HUDEP-2 (cell line): ENCODE measurements at regions not wholly inside any gene's neighbourhood (a gene's known extent, or its start where the extent isn't known, plus 50 kb on each side); places are given as distances from the start of the nearest gene placed in this dataset.

Experiments used
- DNase-seq, 76 experiments: peaks; one replicate each; lab custom pipeline; 2025; ENCODE audit not compliant: unreplicated experiment in 76 of 76; lab: John Stamatoyannopoulos, UW

- DNase-seq: no peak
These were observed 229.0 kb downstream of the KLF5 start for GRCh38 chr13:73287831-73288230.

- no peak for DNase-seq
These were observed 228.3 kb downstream of the KLF5 start for GRCh38 chr13:73286942-73287620.

- DNase-seq: no peak
These were observed 227.4 kb downstream of the KLF5 start for GRCh38 chr13:73286177-73286576.

GRCh38 chr13:73284081-73284874, 225.5 kb downstream of the KLF5 start:
- no peak for DNase-seq

- no peak for DNase-seq
These were observed 224.8 kb downstream of the KLF5 start for GRCh38 chr13:73283636-73284035.

- DNase-seq: no peak
These were observed 222.9 kb downstream of the KLF5 start for GRCh38 chr13:73281746-73282145.

GRCh38 chr13:73278186-73278585, 219.4 kb downstream of the KLF5 start:
- no peak for DNase-seq

GRCh38 chr13:73275163-73275562, 216.4 kb downstream of the KLF5 start:
- DNase-seq: no peak

- DNase-seq: no peak
These were observed 215.3 kb downstream of the KLF5 start for GRCh38 chr13:73274147-73274546.

GRCh38 chr13:73273745-73274144, 214.9 kb downstream of the KLF5 start:
- DNase-seq: no peak

- DNase-seq: no peak
These were observed 214.5 kb downstream of the KLF5 start for GRCh38 chr13:73273276-73273675.

- no peak for DNase-seq
These were observed 214.0 kb downstream of the KLF5 start for GRCh38 chr13:73272831-73273230.

- no peak for DNase-seq
These were observed 209.5 kb downstream of the KLF5 start for GRCh38 chr13:73268306-73268705.

GRCh38 chr13:73266640-73267180, 207.9 kb downstream of the KLF5 start:
- DNase-seq: no peak

- no peak for DNase-seq
These were observed 204.2 kb downstream of the KLF5 start for GRCh38 chr13:73262862-73263627.

GRCh38 chr13:73261739-73262216, 203.0 kb downstream of the KLF5 start:
- DNase-seq: no peak

- no peak for DNase-seq
These were observed 200.5 kb downstream of the KLF5 start for GRCh38 chr13:73259061-73260017.

GRCh38 chr13:73258406-73258805, 199.6 kb downstream of the KLF5 start:
- DNase-seq: no peak

GRCh38 chr13:73254827-73255226, 196.0 kb downstream of the KLF5 start:
- DNase-seq: no peak
